ENCODE measurements at regions not wholly inside any gene's neighbourhood (a gene's known extent, or its start where the extent isn't known, plus 50 kb on each side); places are given as distances from the start of the nearest gene placed in this dataset.

DNA sequence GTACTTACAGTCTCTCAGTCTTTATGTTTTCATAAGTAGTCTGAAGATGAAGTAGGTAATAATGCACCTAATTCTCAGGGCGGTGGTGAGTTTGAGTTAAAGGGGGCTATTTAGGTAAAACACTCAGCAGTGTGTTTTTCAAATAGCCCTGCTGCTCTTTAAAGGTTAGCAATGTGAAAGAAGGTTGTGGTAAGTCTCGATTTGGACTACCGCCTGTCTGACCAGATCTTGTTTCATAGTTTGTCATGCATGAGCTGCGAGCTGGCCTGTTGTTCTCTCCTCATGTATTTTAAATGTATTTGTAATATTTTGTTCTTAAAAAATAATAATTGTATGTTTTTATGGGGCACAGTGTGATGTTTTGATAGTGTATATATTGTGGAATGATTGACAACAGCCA is 340.2 kb downstream of the DHX35 start:
- TF ChIP-seq, protein P1, sequence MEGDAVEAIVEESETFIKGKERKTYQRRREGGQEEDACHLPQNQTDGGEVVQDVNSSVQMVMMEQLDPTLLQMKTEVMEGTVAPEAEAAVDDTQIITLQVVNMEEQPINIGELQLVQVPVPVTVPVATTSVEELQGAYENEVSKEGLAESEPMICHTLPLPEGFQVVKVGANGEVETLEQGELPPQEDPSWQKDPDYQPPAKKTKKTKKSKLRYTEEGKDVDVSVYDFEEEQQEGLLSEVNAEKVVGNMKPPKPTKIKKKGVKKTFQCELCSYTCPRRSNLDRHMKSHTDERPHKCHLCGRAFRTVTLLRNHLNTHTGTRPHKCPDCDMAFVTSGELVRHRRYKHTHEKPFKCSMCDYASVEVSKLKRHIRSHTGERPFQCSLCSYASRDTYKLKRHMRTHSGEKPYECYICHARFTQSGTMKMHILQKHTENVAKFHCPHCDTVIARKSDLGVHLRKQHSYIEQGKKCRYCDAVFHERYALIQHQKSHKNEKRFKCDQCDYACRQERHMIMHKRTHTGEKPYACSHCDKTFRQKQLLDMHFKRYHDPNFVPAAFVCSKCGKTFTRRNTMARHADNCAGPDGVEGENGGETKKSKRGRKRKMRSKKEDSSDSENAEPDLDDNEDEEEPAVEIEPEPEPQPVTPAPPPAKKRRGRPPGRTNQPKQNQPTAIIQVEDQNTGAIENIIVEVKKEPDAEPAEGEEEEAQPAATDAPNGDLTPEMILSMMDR (IDR thresholded peaks at IDR 0.05) = no peak
- Mint-ChIP-seq H3K27ac (no peak overlapping the region), H3K4me1 (ENCODE audit: low read depth) (no peaks in the 10 kb centered on the region), H3K9me3 (no peaks in the 10 kb centered on the region), H3K36me3 (ENCODE audit: low read depth) (no peaks in the 10 kb centered on the region), H3K4me3 (no peak overlapping the region), H3K27me3 (peaks cover 1% of the 10 kb centered on the region)
- no peak for ATAC-seq
- DNase-seq = no peak
- ChIA-PET POLR2A (interaction anchor here (0.6 kb wide), 1 partner anchor 743 kb away, joined by 3 read pairs; no protein-coding TSS in a partner anchor), CTCF (no interaction called here)
- intact Hi-C loops (cut with micrococcal nuclease) = no loop called here

DNA sequence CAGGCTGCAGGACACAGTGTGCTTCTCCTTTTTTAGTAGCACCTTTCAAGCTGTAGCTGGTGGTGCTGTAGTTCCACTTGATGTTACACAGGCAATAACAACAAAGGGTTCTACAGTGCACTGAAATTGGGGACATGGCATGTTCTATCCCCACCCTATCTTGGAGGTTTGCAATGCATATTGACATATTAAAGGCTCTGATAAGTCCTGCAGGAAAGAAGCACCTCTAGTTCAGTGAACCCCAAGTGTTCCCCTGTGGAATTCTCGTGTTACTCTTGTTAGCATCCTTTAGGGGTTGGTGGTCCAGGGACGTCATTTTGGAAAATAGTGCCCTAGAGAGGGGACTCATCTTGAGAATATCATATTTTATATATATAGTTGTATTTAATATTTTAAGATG is 337.6 kb downstream of the DHX35 start:
- Mint-ChIP-seq H3K9me3 (no peaks in the 10 kb centered on the region), H3K4me3 (no peak overlapping the region), H3K27ac (no peak overlapping the region), H3K4me1 (ENCODE audit: low read depth) (no peaks in the 10 kb centered on the region), H3K36me3 (ENCODE audit: low read depth) (no peaks in the 10 kb centered on the region), H3K27me3 (peaks cover 3% of the 10 kb centered on the region)
- ChIA-PET POLR2A (no interaction called here), CTCF (no interaction called here)
- intact Hi-C loops (cut with micrococcal nuclease) = no loop called here
- TF ChIP-seq, protein P1 (IDR thresholded peaks at IDR 0.05) = no peak
- ATAC-seq (no peak), DNase-seq (no peak)

DNA sequence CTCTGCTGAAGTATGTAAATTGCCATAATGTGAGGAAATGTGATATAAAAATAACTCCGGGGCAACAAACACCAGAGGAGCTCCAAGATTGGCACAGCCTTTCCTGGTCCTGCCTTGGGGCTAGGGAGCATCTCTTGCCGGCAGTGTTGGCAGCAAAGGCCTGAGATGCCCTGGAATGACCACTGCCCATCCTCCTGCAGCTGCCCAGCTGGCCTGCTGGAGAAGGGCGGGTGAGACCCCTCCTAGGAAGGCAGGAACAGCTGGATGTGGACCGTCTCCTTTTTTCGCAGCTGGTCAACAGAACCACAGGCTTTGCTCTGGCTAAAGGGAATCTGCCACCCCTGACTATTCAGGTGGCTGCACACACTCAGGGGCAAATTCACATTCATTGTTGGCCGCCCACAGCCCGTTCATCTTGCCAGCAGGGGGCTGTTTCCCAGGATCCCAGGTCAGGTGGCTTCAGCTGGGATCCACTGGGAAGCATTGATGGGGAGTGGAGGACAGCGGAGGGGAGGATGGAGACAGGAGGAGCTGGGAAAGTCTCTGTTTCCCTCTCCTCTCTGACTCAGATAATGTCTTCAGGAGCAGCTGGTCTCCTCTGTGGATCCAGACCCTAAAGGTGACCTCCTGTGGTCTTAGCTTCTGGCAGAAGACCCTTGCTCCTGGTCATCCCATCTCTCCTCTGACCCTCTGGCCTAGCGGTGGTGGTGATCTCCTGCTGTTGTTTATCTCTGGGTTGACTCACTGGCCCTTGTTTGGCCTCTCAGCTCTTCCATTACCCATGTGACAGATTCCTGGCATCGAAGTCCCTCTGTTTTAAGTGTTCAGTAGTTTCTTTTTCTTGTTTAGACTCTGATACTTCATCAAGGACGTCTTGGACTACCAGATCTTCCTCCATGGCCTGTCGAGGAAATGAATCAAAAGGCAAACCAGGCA is 336.7 kb downstream of the DHX35 start:
- no peak overlapping the region for H3K4me3 Mint-ChIP-seq

DNA sequence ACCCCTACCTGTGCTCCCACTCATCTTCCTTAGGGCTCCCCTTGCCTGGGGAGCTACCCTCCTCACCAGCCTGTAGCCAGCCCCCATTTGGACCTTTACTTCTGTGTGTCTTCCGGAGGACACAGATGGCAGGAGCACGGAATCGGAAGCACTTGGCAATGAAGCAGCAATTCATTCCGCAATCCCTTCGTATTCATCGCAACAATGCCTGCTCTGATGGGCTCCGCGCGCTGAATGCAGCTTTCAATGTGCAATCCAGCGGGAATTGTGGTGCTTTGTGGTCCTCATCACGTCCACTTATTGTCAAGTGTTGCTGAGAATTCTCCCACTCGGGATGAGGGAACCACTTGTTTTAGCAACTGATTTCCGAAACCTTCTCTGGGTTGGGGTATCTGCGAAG is 336.0 kb downstream of the DHX35 start:
- no peaks in the 10 kb centered on the region for H3K36me3 Mint-ChIP-seq (ENCODE audit: low read depth)
- no peaks in the 10 kb centered on the region for H3K4me1 Mint-ChIP-seq (ENCODE audit: low read depth)
- TF ChIP-seq, protein P1 (IDR thresholded peaks at IDR 0.05) = no peak
- CTCF ChIA-PET = interaction anchor here (2.2 kb wide), 1 partner anchor 30 kb away, joined by 5 read pairs; no protein-coding TSS in a partner anchor
- ATAC-seq (no peak), DNase-seq (no peak)
- no peak overlapping the region for H3K4me3 Mint-ChIP-seq
- H3K9me3 Mint-ChIP-seq = no peaks in the 10 kb centered on the region
- POLR2A ChIA-PET = no interaction called here
- intact Hi-C loops (cut with micrococcal nuclease) = no loop called here
- H3K27me3 Mint-ChIP-seq = peaks cover 6% of the 10 kb centered on the region
- H3K27ac Mint-ChIP-seq = no peak overlapping the region

More for the DNA sequence above, 336.7 kb downstream of the DHX35 start:
- ChIA-PET CTCF (no interaction called here), POLR2A (no interaction called here)
- no peaks in the 10 kb centered on the region for H3K36me3 Mint-ChIP-seq (ENCODE audit: low read depth)
- peaks cover 5% of the 10 kb centered on the region for H3K27me3 Mint-ChIP-seq
- TF ChIP-seq, protein P1 (IDR thresholded peaks at IDR 0.05) = no peak
- DNase-seq (no peak), ATAC-seq (no peak)
- no peaks in the 10 kb centered on the region for H3K9me3 Mint-ChIP-seq
- H3K4me1 Mint-ChIP-seq (ENCODE audit: low read depth) = no peaks in the 10 kb centered on the region
- no peak overlapping the region for H3K27ac Mint-ChIP-seq
- intact Hi-C loops (cut with micrococcal nuclease) = no loop called here

DNA sequence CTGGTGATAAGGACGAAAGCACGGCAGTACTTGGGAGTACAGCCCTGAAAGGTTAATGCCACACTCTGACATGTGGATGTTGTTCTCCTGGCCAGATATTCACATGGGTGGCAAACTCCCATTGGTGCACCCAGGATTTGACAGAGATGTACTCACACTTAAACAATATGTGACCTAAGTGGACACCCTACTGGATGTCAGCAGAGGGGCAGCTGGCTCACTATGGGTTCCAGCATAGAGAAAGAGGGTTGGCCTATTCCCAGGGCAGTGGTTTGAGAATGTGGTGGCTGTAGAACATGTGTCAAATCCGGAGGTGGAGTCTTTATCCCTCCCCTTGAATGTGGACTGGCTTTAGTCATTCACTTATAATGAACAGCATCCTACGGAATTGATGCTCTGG is 333.2 kb downstream of the DHX35 start:
- Mint-ChIP-seq H3K27ac (no peak overlapping the region), H3K36me3 (ENCODE audit: low read depth) (no peaks in the 10 kb centered on the region), H3K27me3 (peaks cover 7% of the 10 kb centered on the region), H3K4me3 (no peak overlapping the region), H3K9me3 (no peaks in the 10 kb centered on the region), H3K4me1 (ENCODE audit: low read depth) (no peaks in the 10 kb centered on the region)
- ATAC-seq (no peak), DNase-seq (no peak)
- intact Hi-C loops (cut with micrococcal nuclease) = no loop called here
- POLR2A ChIA-PET = no interaction called here
- TF ChIP-seq, protein P1 (IDR thresholded peaks at IDR 0.05) = no peak
- CTCF ChIA-PET = no interaction called here

All from activated CD8-positive, alpha-beta T cell treated with anti-CD3 and anti-CD28 coated beads for 36 hours (primary cell).